ENCODE measurements at regions not wholly inside any gene's neighbourhood (a gene's known extent, or its start where the extent isn't known, plus 50 kb on each side); places are given as distances from the start of the nearest gene placed in this dataset.
"Not testable (repeated sequence)": the region's sequence is repeated elsewhere in the genome, so short reads cannot be mapped to it uniquely, and the experiment has no call there.

DNA sequence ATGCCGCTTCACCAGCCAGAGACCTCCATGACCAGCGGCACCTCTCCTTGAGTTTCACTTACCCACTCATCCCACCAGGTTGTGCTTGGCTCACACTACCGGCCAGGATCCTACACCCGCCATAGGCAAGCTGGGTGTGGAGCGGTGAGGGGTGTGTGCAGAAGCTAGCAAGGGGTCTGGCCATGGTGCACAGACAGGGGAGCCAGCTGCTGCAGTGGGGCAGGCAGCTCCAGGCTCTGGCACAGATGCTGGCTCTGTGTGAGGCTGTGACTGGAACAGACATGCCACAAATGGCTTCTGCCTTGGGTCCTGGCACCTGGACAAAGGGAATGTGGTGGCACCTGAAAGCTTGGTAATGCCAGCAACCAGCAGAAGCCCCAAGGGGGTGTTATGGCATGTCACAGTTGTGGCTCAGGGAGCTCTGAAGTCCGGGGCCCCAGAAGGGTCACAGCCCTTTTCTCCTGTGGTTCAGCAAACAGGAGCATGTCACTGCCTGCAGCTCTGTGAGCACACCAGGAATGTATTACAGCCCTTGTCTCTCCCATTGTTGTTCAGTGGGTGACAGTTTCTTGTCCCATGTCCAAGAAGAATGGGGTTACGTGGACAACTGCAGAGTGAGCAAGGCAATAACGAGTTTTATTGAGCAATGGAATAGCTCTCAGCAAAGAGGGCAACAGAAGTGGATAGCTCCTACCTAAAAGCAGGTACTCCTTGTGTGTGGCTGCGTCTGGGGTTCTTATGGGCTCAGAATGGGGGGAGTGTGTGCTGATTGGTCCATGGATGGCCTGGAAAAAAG, 2791.0 kb upstream of the PCDH20 start:
- DNase-seq (ENCODE audit: low read depth in 4 of 4, low spot score in 3 of 4), result no peak

DNA sequence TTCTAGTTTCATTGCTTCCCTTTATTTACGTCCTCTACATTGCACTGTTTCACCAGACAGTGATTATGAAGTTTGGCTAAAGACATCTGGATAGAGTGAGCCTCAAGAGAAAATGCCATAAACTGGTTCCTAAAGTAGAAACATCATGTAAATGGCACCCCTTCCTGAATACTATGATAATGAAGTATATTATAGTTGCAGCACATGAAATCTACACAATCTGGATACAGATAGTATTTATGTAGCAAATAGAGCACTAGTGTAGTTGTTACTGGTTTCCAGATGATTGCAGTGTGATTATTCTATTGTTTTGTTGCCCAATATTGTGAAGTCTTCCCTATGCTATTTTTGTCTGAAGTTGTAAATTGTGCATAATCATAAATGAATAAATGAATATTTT, 2786.9 kb upstream of the PCDH20 start:
- no peak for DNase-seq (ENCODE audit: low read depth in 4 of 4, low spot score in 3 of 4)

DNA sequence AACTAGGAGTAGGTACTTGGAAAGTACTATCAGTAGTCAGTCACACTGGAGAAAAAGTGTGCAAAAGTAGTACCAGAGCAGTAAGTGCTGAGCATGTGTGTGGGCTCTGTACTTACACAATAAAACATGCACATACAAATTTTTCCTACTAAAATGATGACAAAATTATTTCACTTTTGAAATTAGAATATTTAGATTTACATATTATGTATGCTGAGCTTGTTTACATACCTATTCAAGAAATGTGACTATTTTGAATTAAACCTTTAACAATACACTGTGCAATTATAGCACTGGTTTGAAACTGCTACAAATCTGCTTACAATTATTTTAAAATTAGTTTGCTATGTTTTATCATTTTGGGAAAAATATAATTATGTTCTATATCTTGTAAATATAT, 2781.6 kb upstream of the PCDH20 start:
- DNase-seq (ENCODE audit: low read depth in 4 of 4, low spot score in 3 of 4), result no peak

DNA sequence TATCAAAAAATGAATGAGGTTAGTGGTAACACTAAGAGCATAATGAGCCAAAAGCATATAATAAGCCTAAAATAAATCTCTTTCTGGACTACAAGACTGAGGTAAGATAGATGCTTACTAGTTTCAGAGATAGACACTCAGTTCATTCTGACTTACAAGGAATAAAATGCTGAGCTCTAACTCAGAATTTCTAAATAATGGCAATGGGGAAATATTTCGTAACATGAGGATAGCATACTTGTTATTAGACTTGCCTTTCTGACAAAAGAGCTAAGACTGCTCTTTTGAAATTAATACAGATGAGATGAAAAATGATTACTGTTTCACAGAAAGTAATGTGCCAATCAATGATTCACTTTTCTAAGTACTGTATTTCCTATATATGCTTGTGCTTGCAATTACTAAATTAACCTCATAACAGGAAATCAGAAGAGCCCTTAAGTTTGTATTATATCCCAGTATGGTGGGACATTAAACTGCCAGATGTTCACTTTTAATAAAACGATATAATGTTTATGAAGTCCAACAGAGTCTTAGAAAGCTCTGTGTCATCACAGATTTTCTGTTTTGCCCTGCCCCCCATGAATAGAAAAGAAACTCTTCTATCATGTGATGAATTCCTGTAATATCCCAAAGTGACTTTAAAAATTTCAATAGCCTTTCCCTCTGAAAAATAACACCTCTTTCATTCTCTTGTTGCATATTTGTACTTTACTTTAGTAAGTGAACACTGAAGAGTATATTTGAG, 2771.0 kb upstream of the PCDH20 start:
- no peak for DNase-seq (ENCODE audit: low read depth in 4 of 4, low spot score in 3 of 4)

DNA sequence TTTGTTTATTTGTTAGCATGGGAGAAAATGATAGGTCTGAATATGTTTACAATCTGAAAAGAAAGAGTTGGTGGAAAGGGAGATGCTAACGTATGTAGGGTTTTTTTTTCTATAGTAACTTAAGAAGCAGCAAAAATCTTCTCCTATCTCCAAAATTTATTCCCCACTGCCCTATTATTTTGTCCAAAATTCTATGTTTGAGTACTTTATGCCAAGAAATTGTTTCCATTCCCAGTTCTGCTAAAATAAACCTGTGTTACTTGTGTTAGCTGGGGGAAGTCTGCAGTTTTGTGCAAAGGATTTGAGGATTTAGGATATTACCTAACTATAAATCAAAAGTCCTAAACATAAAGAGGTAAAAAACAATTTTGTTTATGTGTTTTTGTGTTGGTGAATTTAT, 2770.4 kb upstream of the PCDH20 start:
- no peak for DNase-seq (ENCODE audit: low read depth in 4 of 4, low spot score in 3 of 4)

DNA sequence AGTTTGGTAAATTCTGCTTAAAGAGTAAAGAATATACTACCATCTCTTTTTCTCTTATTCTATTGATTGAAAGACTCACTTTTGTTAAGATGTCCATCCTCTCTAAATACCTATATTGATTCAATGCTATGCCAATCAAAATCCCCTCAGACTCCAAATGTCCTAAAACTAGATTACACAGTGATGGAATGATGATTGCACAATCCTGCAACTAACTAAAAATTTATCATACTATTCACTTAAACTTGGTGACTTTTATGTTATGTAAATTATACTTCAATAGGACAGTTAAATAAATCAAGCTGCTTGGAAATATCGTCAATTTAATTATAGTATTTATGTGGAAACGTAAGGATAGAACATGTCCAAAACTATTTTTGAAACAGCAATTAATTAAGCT, 2765.1 kb upstream of the PCDH20 start:
- no peak for DNase-seq (ENCODE audit: low read depth in 4 of 4, low spot score in 3 of 4)

DNA sequence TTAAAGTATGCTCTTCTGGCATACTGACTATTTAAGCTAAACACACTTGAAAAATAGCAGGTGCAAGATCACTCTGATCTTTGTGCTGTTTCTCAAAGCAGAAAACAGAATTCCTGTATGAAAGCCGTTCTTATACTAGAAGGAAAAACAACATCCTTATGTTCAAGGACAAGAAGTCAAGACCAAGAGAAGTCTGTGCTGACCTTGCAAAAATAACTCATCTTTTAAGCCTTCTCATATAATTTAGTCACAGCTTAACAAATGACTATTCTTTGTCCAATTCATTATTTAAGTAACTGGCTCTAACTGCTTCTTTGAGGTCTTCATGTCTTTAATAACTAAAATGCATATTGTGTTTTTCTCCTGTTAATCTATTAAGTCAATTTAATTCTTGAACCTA, 2750.2 kb upstream of the PCDH20 start:
- no peak for DNase-seq (ENCODE audit: low read depth in 4 of 4, low spot score in 3 of 4)

DNA sequence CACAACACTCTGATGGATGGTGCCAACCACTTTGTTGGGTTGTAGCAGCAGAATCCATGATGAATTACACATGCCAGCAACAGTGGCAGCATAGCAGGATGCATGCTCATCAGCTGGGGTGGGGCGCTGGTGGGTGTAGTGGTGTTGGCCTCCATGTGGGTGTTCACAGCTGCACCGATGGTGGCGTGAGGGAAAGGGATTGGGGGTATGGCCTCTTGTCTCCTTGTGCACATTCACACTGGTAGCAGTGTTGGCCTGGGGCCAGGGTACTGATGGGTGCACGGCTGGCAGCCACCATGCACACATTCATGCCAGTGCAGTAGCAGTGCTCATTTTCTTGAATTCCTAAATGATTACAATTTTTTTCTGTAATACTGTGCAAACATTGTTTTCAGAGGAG, 2748.8 kb upstream of the PCDH20 start:
- no peak for DNase-seq (ENCODE audit: low read depth in 4 of 4, low spot score in 3 of 4)

DNA sequence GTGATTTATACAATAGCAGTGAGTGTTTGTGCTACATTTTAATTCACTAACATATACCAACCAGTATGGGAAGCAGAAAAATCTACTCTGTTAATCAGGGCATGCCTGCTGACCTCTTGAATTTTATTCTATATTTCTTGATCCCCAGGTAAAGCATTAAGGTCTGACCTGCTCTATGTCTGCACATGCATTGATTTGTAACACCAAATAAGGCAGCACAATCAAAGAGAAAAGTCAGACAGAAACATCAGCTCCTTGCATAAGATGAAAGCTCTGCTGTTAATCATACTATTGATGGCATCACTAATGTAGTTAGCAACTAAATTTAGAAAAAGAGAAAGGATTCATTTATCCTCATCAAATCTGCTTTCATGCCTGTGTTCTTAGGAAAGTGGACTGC, 2744.8 kb upstream of the PCDH20 start:
- DNase-seq (ENCODE audit: low read depth in 4 of 4, low spot score in 3 of 4), result no peak

DNA sequence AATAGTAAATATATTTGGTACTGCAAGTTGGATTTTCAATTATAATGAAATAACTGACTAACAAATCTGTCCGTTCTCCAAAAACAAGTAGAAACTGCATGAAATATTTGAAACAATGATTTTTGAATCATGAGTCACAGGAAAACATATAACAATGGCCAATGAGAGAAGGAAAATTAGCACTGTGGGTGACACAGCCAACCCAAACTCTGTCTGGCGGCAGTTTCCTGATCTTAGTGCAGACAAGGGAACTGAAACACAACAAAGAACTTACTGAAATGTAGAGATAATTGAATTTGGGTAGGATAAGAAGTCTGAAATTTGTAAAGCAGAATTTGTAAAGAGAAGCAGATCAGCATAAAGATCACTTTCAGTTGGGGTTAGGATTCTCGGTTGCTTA, 2743.3 kb upstream of the PCDH20 start:
- DNase-seq (ENCODE audit: low read depth in 4 of 4, low spot score in 3 of 4), result no peak

DNA sequence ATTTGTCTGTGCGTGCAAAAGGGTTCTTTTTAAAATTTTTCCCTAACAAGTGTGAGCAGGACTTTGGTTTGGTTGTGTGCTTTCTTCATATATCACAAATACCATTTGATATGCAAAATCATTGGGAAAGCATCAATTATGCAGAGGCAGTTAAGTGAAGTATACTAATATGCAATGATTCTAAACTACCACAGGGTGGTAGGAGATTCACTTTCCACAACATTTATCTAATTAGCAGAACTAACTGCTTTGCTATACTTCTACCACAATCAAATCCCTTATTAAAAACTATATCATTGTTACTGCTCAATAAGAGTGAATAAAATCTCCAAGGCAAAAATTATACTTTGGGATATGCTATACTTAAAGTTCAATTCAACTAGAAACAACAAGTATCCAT, 2738.9 kb upstream of the PCDH20 start:
- no peak for DNase-seq (ENCODE audit: low read depth in 4 of 4, low spot score in 3 of 4)

DNA sequence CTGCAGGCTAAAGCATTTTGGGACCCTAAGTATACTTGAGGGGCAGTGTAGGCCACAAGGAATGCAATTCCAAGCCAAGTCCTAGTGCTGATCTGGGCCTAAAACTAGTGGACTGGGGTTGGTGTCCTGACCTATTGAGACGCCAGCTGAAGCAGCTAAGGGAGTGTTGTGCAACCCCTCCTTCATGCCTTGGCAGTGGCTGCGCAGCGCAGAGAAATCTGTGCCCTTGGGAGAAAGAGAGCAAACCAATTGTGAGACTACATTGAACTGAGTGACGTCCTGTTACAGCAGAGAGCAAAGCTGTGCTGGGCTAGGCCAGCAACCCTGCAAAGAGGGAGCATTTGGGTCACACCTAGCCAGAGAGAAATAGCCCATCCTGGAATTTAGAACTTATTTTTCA, 2715.0 kb upstream of the PCDH20 start:
- no peak for DNase-seq (ENCODE audit: low read depth in 4 of 4, low spot score in 3 of 4)

DNA sequence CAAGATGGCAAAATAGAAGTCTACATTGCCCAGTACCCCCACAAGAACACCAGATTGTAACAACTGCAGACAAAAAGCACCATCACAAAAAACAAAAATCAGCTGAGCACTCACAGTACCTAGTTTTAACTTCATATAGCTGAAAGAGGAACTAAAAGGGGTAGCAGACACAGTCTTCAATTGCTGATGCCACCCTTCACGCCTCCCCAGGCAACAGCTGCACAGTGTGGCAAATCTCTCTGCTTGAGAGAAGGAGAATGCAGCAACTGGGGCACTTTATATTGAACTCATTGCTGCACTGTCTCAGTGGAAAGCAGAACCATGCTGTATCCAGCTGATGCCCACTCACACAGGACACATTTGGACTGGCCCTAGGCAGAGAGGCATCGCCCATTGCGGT, 2714.5 kb upstream of the PCDH20 start:
- DNase-seq (ENCODE audit: low read depth in 4 of 4, low spot score in 3 of 4), result no peak

DNA sequence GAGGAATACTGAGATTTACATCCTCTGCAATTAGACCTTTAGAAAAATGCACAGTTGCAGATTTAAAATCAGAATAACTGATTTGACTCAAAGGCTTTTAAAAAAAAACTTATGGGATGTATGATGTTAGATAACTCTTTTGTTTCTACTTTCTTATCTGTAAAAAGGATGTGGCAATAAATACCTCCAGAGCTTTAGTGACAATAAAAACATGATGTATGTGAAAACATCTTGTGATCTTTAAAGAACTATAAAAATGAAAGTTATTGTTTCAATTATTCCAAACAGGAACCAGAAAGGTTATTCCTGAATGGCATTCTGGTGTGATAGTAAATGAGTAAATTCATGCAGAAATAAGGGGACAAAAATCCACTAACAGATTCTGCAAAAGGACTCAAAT, 2712.2 kb upstream of the PCDH20 start:
- no peak for DNase-seq (ENCODE audit: low read depth in 4 of 4, low spot score in 3 of 4)

DNA sequence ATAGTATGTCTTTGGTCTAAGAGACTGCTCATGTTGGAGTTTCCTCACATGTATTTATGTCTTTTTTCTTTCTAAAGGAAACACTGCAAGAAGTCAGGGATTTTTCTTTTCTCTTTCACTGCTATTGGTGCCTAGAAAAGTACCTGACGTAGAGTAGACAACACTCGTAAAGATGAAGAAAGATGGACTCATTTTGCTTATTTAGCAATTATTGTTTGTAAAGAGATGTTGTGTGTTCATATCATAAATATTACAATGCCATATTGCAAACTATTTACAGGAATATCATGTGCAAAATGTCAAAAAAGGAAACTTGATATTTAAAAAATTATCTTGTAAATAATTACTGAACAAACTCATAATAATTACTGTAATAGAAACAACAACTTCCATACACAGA, 2711.5 kb upstream of the PCDH20 start:
- DNase-seq (ENCODE audit: low read depth in 4 of 4, low spot score in 3 of 4), result no peak

DNA sequence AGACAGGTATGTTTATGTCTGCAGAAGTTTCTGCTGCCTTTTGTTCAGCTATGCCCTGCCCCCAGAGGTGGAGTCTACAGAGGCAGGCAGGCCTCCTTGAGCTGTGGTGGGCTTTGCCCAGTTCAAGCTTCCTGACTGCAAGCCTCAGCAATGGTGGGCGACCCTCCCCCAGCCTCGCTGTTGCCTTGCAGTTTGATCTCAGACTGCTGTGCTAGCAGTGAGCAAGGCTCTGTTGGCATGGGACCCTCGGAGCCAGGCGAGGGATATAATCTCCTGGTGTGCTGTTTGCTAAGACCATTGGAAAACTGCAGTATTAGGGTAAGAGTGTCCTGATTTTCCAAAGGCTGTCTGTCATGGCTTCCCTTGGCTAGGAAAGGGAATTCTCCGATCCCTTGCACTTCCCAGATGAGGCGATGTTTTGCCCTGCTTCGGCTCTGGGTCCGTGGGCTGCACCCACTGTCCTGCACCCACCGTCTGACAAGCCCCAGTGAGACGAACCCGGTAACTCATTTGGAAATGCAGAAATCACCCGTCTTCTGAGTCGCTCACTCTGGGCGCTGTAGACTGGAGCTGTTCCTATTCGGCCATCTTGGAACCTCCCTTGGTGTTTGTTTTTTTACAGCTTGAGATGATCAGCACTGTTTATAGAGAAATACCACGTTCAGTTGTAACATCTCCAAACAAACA, 2705.5 kb upstream of the PCDH20 start:
- DNase-seq (ENCODE audit: low read depth in 4 of 4, low spot score in 3 of 4), result not testable (repeated sequence)

DNA sequence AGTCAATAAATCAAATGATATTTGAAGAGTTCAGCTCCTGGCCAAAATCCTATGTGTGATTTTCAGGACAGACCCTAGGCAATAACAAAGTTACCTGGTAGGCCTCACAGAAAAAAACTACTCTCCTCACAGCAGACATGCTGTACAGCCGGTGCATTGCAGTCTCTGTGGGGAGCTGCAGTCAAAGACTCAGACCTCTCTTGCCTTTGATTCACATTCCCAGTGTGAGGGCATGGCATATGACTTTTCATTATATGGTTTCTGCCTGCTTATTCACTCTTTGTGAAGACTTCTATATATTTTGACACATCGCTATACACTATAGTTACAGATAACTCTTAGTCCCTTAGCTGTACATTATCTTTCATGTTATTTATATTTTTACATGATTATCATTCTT, 2684.3 kb upstream of the PCDH20 start:
- no peak for DNase-seq (ENCODE audit: low read depth in 4 of 4, low spot score in 3 of 4)

DNA sequence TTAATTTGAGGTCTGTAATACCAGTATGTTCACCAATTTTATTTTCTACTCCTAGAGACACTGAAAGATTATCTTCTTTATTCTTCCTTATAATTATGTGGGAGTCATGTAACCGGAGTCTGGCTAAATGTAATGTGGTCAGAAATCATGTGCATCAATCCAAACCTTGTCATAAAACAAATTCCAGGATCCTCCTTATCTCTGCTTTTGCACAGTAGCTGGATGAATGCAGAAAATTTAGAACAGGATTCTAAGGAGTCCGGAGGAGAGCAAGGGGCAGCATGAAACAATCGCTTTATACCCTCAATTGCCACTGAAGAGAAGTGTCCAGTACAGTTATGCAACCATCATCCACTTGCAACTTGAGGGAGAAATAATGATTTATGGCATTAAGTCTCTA, 2674.7 kb upstream of the PCDH20 start:
- no peak for DNase-seq (ENCODE audit: low read depth in 4 of 4, low spot score in 3 of 4)

DNA sequence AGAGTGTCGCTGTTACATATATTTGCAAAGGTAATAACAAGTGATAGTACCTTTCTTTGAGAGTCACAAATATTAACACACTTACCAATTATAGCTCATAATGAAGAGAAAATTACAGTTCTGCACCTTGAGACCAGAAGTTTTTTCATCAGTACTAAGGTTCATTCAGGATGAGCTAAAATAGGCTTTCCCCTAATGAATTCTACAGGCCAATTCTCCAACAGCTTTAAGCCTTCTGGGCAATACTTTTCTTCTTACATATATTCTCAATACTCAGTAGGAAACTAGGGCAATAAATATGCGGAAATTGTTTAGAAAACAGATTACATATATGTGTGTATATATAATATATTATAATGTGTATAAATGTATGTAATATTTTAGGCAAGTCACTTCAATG, 2672.8 kb upstream of the PCDH20 start:
- no peak for DNase-seq (ENCODE audit: low read depth in 4 of 4, low spot score in 3 of 4)

DNA sequence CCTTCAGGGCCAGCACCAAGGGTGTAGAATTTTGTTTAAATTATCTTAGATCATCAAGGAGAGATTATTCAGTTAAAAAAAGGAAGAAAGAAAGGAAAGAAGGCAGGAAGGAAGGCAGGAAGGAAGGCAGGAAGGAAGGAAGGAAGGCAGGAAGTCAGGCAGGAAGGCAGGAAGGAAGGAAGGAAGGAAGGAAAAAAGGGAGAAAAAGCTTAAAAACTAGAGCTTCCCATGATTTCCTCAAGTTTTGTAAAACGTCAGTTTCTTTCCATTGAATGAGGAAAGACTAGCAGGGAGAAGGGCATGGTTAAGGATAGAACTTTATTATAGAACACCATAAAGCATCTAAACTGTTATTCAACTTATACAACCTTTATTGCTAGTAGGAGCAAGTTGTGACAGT, 2672.0 kb upstream of the PCDH20 start:
- no peak for DNase-seq (ENCODE audit: low read depth in 4 of 4, low spot score in 3 of 4)

DNA sequence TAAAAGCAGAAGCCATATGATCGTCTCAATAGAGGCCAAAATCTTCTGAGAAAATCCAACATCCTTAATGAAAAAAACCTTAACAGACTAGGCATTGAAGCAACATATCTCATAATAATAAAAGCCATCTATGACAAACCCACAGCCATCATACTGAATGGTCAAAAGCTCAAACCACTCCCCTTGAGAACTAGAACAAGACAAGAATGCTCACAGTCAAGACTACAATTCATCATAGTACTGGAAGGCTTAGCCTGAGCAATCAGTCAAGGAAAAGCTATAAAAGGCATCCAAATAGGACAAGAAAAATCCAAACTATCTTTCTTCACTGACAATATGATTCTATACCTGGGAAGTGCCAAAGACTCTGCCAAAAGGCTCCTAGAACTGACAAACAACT, 2668.2 kb upstream of the PCDH20 start:
- no peak for DNase-seq (ENCODE audit: low read depth in 4 of 4, low spot score in 3 of 4)

DNA sequence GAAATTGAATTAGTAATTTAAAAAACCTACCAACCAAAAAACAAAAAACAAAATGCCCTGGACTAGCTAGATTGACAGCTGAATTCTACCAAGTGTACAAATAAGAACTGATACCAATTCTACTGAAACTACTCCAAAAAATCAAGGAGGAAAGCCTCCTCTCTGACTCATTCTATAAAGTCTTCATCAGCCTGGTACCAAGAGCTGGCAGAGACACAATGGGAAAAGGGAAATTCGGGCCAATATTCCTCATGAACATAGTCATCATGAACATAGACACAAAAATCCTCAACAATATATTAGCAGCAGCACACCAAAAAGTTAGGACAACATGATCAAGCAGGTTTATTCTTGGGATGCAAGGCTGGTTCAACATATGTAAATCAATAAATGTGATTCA, 2667.7 kb upstream of the PCDH20 start:
- DNase-seq (ENCODE audit: low read depth in 4 of 4, low spot score in 3 of 4), result no peak

Data from right renal pelvis (tissue), 4 donors.